NB4 (cell line): ENCODE measurements at regions not wholly inside any gene's neighbourhood (a gene's known extent, or its start where the extent isn't known, plus 50 kb on each side); places are given as distances from the start of the nearest gene placed in this dataset.

Experiments used
- CTCF ChIP-seq: IDR thresholded peaks from one replicate; pipeline ENCODE4 v1.5.1; 2012; ENCODE audit warnings: low read depth, low read length
- MAX ChIP-seq: IDR thresholded peaks from 2 replicates; pipeline ENCODE4 v1.6.1; 2011; ENCODE audit warnings: low read depth, low read length
- MYC ChIP-seq: IDR thresholded peaks from 2 replicates; pipeline ENCODE4 v1.6.1; 2011; ENCODE audit warnings: low read depth, low read length
- POLR2A ChIP-seq: IDR thresholded peaks from 2 replicates; pipeline ENCODE4 v1.6.1; 2011; ENCODE audit warnings: mild to moderate bottlenecking; ENCODE audit not compliant: insufficient read length; ENCODE audit errors: extremely low read depth

- TF ChIP-seq POLR2A (no peak), CTCF (no peak), MAX (no peak), MYC (no peak)
Observed at GRCh38 chr2:128594651-128594910, 275.9 kb upstream of the HS6ST1 start.
